BLaER1 (cell line): ENCODE measurements at regions not wholly inside any gene's neighbourhood (a gene's known extent, or its start where the extent isn't known, plus 50 kb on each side); places are given as distances from the start of the nearest gene placed in this dataset.
"Not testable (repeated sequence)": the region's sequence is repeated elsewhere in the genome, so short reads cannot be mapped to it uniquely, and the experiment has no call there.

Experiments used
- H3K27ac ChIP-seq: shearing (Covaris generic); formaldehyde crosslinking; 2 replicates; pipeline ENCODE4 v1.8.1; 2022
- H3K27me3 ChIP-seq: shearing (Covaris generic); formaldehyde crosslinking; 2 replicates; pipeline ENCODE4 v1.8.1; 2022
- H3K36me3 ChIP-seq: shearing (Covaris generic); formaldehyde crosslinking; 2 replicates; pipeline ENCODE4 v1.8.1; 2022
- H3K4me1 ChIP-seq: shearing (Covaris generic); formaldehyde crosslinking; 2 replicates; pipeline ENCODE4 v1.8.1; 2022
- H3K4me2 ChIP-seq: shearing (Covaris generic); formaldehyde crosslinking; 2 replicates; pipeline ENCODE4 v1.8.1; 2022
- H3K4me3 ChIP-seq: shearing (Covaris generic); formaldehyde crosslinking; 2 replicates; pipeline ENCODE4 v1.8.1; 2022
- H3K9ac ChIP-seq: shearing (Covaris generic); formaldehyde crosslinking; 2 replicates; pipeline ENCODE4 v1.8.1; 2022
- H3K9me3 ChIP-seq: shearing (Covaris generic); formaldehyde crosslinking; 2 replicates; pipeline ENCODE4 v1.8.1; 2022
- H4K20me1 ChIP-seq: shearing (Covaris generic); formaldehyde crosslinking; 2 replicates; pipeline ENCODE4 v1.8.1; 2022
- Cebpa-rat ChIP-seq: shearing (Covaris generic); IDR thresholded peaks from 2 replicates; pipeline ENCODE4 v1.8.1; 2022

DNA sequence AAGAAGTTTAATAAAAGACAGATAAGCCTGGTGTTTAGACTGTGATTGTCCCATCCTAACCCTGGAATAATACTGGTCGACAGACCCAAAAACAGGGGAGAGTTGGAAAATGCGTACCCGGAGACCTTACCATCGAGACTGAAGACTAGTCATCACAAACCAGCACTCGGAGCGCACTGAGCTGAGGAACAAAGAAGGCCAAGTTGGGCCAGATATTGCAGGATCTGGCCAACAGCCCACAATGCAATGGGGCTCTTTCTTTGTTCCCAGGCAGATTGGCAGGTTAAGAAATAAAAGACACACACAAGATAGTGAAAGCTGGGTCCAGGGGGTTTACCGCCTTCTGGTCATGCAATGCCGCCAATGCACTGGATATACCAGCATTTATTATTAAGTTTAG, 188.7 kb upstream of the RAI14 start:
- no peak overlapping the region for H3K4me2 ChIP-seq
- no peak for TF ChIP-seq Cebpa-rat
- H3K27me3 ChIP-seq: no peaks in the 10 kb centered on the region
- H3K9me3 ChIP-seq: no peaks in the 10 kb centered on the region
- no peaks in the 10 kb centered on the region for H4K20me1 ChIP-seq
- H3K4me1 ChIP-seq: no peaks in the 10 kb centered on the region
- H3K4me3 ChIP-seq: no peak overlapping the region
- no peak overlapping the region for H3K9ac ChIP-seq
- H3K27ac ChIP-seq: no peak overlapping the region
- no peaks in the 10 kb centered on the region for H3K36me3 ChIP-seq

DNA sequence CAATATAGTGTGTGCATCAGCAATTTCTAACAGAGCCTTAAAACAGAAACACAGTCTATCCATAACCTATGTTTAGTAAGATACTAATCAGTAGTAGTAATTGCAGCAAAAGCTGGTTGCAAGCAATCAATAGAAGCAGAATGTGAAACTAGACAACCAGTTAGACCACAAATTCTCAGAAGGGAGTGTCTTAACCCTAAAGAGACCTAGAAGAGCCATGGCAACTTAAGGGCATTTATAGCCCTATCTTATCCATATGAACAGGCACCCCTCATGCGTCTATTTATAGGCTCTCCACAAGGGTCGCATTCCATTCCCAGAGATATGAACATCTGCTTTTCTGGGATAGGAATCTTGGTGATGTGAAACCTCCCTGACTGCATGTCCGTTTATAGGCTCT, 188.1 kb upstream of the RAI14 start:
- H3K27me3 ChIP-seq, H3K36me3 ChIP-seq, H3K4me2 ChIP-seq, H3K4me1 ChIP-seq, H4K20me1 ChIP-seq, H3K27ac ChIP-seq, H3K9ac ChIP-seq, H3K4me3 ChIP-seq, H3K9me3 ChIP-seq: not testable (repeated sequence)

DNA sequence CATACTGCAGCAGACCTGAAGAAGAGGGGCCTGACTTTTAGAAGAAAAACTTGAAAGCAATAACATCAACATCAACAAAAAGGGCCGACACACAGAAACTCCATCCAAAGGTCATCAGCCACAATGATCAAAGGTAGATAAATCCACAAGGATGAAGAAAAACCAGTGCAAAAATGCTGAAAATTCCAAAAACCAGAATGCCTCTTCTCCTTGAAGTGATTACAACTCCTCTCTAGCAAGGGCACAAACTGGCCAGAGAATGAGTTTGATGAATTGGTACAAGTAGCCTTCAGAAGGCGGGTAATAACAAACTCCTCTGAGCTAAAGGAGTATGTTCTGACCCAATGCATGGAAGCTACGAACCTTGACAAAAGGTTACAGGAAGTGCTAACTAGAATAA, 186.2 kb upstream of the RAI14 start:
- Histone ChIP-seq H3K9ac (no peak overlapping the region), H3K27ac (no peak overlapping the region), H3K4me2 (no peak overlapping the region), H3K4me1 (no peaks in the 10 kb centered on the region), H3K4me3 (no peak overlapping the region), H3K36me3 (no peaks in the 10 kb centered on the region), H4K20me1 (no peaks in the 10 kb centered on the region), H3K27me3 (no peaks in the 10 kb centered on the region), H3K9me3 (no peaks in the 10 kb centered on the region)
- TF ChIP-seq Cebpa-rat: no peak

DNA sequence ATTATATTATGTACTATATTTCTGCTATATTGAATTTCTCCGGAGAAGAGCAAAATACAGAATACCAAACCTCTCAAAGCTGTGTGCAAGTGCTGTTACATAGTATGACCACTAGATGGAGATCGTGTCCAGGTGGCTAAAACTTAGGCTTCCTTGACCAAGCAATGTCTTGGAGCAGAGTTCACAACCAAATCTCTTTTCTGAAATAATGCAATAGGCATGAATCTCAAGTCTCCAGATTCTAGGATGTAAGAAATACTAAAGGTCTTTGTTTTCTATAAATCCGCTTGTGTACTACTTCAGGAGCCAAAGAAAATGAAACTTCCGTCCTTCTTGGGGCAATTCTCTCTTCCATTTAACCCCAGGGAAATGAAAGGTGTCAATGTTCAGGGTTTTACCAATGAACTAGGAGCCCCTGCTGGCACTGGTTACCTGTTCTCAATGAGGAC, 181.5 kb upstream of the RAI14 start:
- Histone ChIP-seq H3K4me2 (no peak overlapping the region), H3K4me1 (no peaks in the 10 kb centered on the region), H3K4me3 (no peak overlapping the region), H4K20me1 (no peaks in the 10 kb centered on the region), H3K9ac (no peak overlapping the region), H3K27me3 (no peaks in the 10 kb centered on the region), H3K9me3 (no peaks in the 10 kb centered on the region), H3K36me3 (no peaks in the 10 kb centered on the region), H3K27ac (no peak overlapping the region)
- no peak for TF ChIP-seq Cebpa-rat

DNA sequence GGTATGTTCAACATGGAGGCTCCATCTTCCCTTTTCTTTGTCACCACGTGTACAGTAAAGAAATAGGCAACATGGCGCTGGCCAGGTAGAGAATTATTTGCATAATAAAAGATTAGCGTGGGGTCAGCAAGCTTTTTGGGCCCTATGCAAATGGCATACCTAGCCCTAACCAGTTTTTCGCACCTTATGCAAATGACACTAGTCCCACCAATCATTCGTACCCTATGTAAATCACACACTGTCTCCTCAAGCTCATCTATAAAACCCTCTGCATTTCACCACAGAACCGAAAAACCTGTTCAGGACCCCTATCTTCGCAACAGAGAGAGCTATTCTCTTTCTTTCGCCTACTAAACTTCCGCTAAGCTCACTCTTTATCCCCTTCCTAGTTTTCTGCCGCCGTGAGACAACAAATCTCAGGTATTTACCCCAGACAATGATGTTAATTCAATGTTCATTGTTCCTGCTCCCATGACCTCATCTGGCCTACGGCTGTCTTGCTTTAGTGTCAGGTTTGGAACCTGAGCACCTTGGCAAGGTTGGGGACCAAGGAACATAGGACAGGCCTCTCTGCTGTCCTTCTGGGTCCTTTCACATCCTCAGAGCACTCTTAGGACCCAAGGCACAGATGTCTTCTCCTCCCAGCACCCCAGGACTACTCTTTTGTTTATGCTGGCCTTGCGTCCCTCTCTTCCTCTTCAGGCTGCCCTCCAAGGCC, 180.7 kb upstream of the RAI14 start:
- no peak for TF ChIP-seq Cebpa-rat
- Histone ChIP-seq H3K4me3 (no peak overlapping the region), H3K4me1 (peaks cover 5% of the 10 kb centered on the region; the same call in 1 of the 2 replicates)

DNA sequence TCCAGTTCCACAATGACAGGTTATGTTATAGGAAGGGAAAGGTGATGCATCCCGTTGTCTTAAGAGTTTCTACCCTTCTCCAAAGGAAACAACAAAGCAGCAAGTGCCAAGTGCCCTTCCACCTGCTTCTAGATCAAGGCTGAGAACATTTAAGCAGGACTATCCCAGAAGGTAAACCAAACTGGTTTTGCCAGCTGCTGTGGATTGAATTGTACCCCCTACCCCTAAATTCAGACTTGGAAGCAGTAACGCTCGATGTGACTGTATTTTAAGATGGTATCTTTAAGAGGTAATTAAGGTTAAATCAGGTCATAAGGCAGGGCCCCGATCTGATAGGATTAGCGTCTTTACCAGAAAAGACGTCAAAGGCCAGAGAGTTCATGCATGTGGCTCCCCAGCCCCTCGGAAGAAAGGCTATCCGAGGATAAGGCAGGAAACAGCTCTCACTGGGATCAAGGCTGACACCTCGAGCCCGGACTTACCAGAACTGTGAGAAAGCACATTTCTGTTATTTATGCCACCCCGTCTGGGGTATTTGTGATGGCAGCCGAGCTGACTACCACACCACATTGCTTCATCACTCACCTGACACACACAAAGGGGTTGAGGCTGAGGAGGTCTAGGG, 179.1 kb upstream of the RAI14 start:
- H3K9me3 ChIP-seq: peaks cover 3% of the 10 kb centered on the region; the same call in 1 of the 2 replicates
- H3K27ac ChIP-seq: no peak overlapping the region
- no peak for TF ChIP-seq Cebpa-rat

More for the DNA sequence above, 180.7 kb upstream of the RAI14 start:
- Histone ChIP-seq H3K9ac (no peak overlapping the region), H3K27me3 (no peaks in the 10 kb centered on the region), H3K9me3 (no peaks in the 10 kb centered on the region), H3K27ac (no peak overlapping the region), H3K4me2 (no peak overlapping the region), H3K36me3 (no peaks in the 10 kb centered on the region), H4K20me1 (no peaks in the 10 kb centered on the region)

DNA sequence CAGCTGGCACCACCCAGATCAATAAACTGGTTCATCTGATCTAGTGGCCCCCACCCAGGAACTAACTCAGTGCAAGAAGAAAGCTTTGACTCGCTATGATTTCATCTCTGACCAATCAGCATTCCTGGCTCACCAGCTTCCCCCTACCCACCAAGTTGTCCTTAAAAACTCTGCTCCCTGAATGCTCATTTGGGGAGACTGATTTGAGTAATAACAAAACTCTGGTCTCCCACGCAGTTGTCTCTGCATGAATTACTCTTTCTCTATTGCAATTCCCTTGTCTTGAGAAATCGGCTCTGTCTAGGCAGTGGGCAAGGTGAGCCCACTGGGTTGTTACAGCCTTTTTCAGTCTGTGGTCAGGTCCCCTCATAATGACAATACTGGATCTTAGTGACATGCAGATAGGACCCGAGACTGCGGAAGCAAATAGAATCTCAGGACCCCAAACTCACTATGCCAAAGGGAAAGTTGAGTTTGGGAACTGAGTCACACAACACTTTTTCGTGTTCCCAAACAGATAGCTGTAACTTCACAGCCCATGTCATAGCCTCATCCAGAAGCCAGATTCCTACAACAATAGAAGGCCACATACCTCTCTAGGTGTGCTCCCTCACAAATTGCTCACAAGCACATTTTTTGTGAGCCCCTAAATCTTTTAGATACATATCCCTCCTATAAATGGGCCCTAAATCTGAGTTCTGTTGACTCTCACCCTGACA, 175.2 kb upstream of the RAI14 start:
- no peaks in the 10 kb centered on the region for H4K20me1 ChIP-seq
- peaks cover 21% of the 10 kb centered on the region for H3K4me1 ChIP-seq
- H3K9me3 ChIP-seq: peaks cover 12% of the 10 kb centered on the region; the same call in 1 of the 2 replicates

More for the DNA sequence above, 179.1 kb upstream of the RAI14 start:
- no peak overlapping the region for H3K9ac ChIP-seq
- H3K27me3 ChIP-seq: no peaks in the 10 kb centered on the region
- no peaks in the 10 kb centered on the region for H4K20me1 ChIP-seq
- no peak overlapping the region for H3K4me2 ChIP-seq
- H3K4me1 ChIP-seq: peaks cover 5% of the 10 kb centered on the region; the same call in 1 of the 2 replicates
- no peaks in the 10 kb centered on the region for H3K36me3 ChIP-seq
- H3K4me3 ChIP-seq: no peak overlapping the region

DNA sequence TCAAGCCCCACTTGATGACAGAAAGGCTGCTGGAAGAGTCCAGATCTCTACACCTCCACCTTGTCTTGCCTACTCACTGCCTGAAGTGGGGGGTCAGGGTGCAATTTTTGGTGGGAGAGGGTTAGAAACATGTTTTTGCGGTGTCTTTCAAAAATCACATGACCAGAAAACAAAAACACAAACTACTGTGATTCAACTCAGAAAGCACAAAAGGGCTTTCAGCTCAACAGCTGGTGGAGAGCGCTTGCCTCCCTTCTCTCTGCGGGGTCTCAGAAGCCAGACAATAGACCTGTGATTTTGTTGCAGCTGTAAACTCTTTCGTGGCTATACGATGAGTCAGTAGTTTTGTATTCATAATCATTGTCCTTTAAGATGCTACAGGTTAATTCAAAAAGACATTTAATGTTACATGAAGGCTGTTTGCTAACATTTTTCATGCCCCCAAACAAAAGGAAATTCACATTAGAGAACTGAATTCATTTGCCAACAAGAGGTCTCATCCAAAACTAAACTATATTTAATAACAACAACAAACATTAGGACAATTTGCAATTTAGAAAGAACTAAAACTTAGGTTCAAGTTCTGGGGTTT, 172.6 kb upstream of the RAI14 start:
- TF ChIP-seq Cebpa-rat: no peak
- Histone ChIP-seq H3K9ac (no peak overlapping the region), H3K4me3 (no peak overlapping the region), H3K4me2 (no peak overlapping the region), H3K36me3 (no peaks in the 10 kb centered on the region), H3K9me3 (peaks cover 12% of the 10 kb centered on the region; the same call in 1 of the 2 replicates), H3K4me1 (peaks cover 21% of the 10 kb centered on the region), H3K27ac (no peak overlapping the region), H3K27me3 (no peaks in the 10 kb centered on the region), H4K20me1 (no peaks in the 10 kb centered on the region)

More for the DNA sequence above, 175.2 kb upstream of the RAI14 start:
- Histone ChIP-seq H3K4me3 (no peak overlapping the region), H3K36me3 (no peaks in the 10 kb centered on the region), H3K9ac (no peak overlapping the region), H3K4me2 (no peak overlapping the region), H3K27me3 (no peaks in the 10 kb centered on the region), H3K27ac (no peak overlapping the region)
- TF ChIP-seq Cebpa-rat: no peak

DNA sequence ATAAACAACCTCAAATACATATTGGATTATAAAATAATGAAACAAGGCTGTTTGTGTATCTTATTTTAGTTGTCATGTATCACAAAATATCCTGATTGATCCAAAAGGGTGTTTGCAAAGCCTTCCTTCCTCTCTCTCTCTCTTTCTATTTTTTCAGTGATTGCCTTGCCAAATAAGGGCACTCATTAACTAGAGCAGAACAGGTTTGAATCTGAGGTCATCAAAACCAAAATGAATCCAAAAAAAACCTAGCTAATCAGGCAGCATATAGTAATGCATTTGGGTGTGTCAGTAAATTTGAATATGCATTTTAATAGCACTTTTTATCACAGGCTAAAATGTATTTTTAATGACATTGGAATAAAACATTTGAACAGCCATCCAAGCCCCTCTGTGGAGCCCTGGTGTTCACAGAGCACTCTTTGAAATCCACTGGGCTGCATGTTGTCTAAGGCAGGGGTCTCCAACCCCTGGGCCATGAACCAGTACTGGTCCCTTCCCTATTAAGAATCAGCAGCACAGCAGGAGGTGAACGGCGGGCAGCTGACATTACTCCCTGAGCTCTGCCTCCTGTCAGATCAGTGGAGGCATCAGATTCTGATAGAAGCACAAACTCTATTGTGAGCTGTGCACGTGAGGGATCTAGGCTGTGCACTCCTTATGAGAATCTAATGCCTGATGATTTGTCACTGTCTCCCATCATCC, 171.8 kb upstream of the RAI14 start:
- Histone ChIP-seq H3K9ac (no peak overlapping the region), H3K4me2 (peak overlapping the region; percentile 18; the same call in 1 of the 2 replicates), H4K20me1 (no peaks in the 10 kb centered on the region), H3K27ac (no peak overlapping the region), H3K36me3 (no peaks in the 10 kb centered on the region), H3K4me3 (no peak overlapping the region), H3K9me3 (peaks cover 12% of the 10 kb centered on the region; the same call in 1 of the 2 replicates), H3K27me3 (no peaks in the 10 kb centered on the region), H3K4me1 (peaks cover 21% of the 10 kb centered on the region)
- TF ChIP-seq Cebpa-rat: no peak
